ENCODE measurements at regions not wholly inside any gene's neighbourhood (a gene's known extent, or its start where the extent isn't known, plus 50 kb on each side); places are given as distances from the start of the nearest gene placed in this dataset.
"Not testable (repeated sequence)": the region's sequence is repeated elsewhere in the genome, so short reads cannot be mapped to it uniquely, and the experiment has no call there.

GRCh38 chr22:48760481-48761390 lies 1066.9 kb downstream of the BRD1 start:
- TF ChIP-seq CTCF (conservative IDR thresholded peaks at IDR 0.05), result no peak

GRCh38 chr22:48758881-48759875 lies 1068.5 kb downstream of the BRD1 start:
- no peak for TF ChIP-seq CTCF (conservative IDR thresholded peaks at IDR 0.05)
- no peak overlapping the region for H3K27ac ChIP-seq

More at GRCh38 chr22:48760481-48761390, 1066.9 kb downstream of the BRD1 start:
- no peak overlapping the region for H3K27ac ChIP-seq

DNA sequence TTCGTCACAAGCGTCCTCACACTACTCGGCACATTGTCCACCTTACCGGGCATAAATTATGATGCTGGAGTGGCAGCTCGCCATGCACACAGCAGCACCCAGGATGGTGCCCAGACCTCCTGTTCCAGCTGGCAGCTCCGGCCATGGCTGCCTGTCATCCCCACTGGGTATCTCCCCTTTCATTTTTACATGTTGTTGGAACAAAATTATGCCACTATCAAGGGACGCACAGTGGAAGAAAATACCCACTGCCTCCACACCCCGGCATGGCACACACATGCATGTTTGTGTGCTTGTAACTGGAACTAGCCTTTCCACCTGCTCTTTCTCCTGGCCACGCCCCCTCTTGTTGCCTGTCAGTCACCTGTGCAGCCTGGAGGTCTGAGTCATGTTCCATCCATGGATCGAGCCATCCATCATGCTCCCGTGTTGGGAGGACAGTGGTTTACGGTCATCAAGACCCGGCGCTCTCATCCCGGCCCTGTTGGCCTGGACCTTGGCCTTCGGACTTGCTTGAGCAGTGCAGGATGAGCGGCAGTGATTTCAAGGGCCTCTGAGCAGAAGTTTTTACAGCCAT lies 1069.6 kb downstream of the BRD1 start:
- TF ChIP-seq CTCF (conservative IDR thresholded peaks at IDR 0.05), result no peak

DNA sequence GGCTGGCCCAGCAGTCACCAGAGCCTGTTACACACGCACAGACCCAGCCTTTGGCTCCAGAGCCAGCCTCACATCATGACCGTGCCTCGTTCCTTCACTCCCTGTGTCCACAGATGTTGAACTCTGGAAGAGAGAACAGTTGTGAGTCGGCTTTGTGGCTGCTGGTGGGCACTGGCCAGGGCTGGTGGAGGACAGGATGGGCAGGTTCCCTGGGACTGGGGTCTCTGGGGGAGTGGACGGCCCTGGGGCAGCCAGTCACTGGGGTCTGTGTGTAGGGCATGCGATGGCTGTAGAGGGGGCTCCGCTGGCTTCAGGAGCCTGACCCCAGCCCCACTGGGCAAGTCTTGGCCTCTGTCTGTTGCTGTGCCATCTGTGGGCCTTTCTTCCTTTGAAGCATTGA lies 1070.1 kb downstream of the BRD1 start:
- no peak overlapping the region for H3K27ac ChIP-seq
- no peak for TF ChIP-seq CTCF (conservative IDR thresholded peaks at IDR 0.05)

More for the DNA sequence above, 1069.6 kb downstream of the BRD1 start:
- no peak overlapping the region for H3K27ac ChIP-seq

- not testable (repeated sequence) for H3K27ac ChIP-seq
Observed at GRCh38 chr22:48757135-48757534, 1070.5 kb downstream of the BRD1 start.

DNA sequence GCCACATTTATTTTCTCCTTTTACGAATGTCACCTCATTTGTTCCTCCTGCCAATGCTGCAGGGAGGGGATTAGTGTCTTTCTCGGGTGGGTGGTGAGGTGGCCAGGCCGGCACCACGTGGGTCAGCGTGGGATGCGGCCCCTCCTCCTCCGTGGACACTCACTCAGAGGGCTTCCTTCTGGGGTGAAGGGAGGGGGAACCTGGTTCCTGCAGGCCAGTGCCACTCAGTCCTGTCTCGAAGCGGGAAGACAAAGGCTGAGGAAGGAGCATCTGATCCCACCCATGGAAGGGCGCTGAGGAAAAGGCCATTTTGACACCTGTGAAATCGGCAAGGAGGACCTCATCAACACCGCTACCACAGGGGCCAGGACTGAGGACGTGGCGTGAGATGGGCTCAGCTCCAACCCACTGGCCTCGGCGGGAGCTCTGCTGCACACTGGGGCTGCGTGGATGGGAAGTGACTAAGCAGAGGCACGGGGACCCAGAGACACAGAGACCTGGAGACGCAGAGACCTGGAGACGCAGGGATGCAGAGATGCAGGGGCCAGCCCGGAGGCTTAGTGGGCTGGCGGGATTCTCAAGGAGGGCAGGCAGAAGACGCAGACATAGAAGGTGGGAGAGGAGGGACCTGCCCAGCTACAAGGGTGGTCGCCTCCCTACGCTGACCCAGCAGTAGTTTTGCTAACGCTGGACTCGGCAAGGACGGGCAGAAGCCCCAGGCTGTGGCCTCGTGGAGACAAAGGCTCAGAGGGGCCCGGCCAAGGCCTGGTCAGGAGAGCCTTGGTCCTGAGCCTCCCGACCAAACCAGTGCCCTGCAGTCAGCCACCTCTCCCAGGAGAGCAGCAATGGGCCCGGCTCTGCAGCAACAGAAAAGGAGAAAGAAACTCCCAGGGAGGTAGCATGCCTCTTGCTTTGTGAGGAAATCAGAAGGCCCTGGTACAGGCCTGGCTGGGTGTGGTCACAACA lies 1071.2 kb downstream of the BRD1 start:
- no peak overlapping the region for H3K27ac ChIP-seq

More for the DNA sequence above, 1071.2 kb downstream of the BRD1 start:
- no peak for TF ChIP-seq CTCF (conservative IDR thresholded peaks at IDR 0.05)

Measured in VCaP (cell line).